22Rv1 (cell line): ENCODE measurements at regions not wholly inside any gene's neighbourhood (a gene's known extent, or its start where the extent isn't known, plus 50 kb on each side); places are given as distances from the start of the nearest gene placed in this dataset.
"Not testable (repeated sequence)": the region's sequence is repeated elsewhere in the genome, so short reads cannot be mapped to it uniquely, and the experiment has no call there.

Source experiments
- ZFX ChIP-seq: fragments of 450-650 bp; IDR thresholded peaks from 2 replicates; pipeline ENCODE4 v1.6.1; 2017; ENCODE audit warnings: antibody characterized with exemption, borderline replicate concordance
- TF ChIP-seq, protein P1 (sequence below): fragments of 450-650 bp; IDR thresholded peaks from 2 replicates; pipeline ENCODE4 v1.5.1; 2017; ENCODE audit warnings: mild to moderate bottlenecking

GRCh38 chr3:117056946-117057345, 347.4 kb downstream of the TUSC7 start:
- TF ChIP-seq, protein P1, sequence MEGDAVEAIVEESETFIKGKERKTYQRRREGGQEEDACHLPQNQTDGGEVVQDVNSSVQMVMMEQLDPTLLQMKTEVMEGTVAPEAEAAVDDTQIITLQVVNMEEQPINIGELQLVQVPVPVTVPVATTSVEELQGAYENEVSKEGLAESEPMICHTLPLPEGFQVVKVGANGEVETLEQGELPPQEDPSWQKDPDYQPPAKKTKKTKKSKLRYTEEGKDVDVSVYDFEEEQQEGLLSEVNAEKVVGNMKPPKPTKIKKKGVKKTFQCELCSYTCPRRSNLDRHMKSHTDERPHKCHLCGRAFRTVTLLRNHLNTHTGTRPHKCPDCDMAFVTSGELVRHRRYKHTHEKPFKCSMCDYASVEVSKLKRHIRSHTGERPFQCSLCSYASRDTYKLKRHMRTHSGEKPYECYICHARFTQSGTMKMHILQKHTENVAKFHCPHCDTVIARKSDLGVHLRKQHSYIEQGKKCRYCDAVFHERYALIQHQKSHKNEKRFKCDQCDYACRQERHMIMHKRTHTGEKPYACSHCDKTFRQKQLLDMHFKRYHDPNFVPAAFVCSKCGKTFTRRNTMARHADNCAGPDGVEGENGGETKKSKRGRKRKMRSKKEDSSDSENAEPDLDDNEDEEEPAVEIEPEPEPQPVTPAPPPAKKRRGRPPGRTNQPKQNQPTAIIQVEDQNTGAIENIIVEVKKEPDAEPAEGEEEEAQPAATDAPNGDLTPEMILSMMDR: not testable (repeated sequence)
- TF ChIP-seq ZFX: not testable (repeated sequence)
